Hepatocyte (in vitro differentiated cells): ENCODE measurements at regions not wholly inside any gene's neighbourhood (a gene's known extent, or its start where the extent isn't known, plus 50 kb on each side); places are given as distances from the start of the nearest gene placed in this dataset.

ENCODE experiments used
- DNase-seq: peaks from one replicate; pipeline ENCODE4 v3.0.0-alpha.2; 2016; ENCODE audit warnings: low spot score
- H2AFZ ChIP-seq: fragments of 200-600 bp; sonication (generic); 2 replicates; pipeline ENCODE4 v1.6.0; 2016; ENCODE audit warnings: antibody characterized with exemption, mild to moderate bottlenecking
- H3K27ac ChIP-seq: fragments of 200-600 bp; sonication (generic); 2 replicates; pipeline ENCODE4 v1.5.1; 2016; ENCODE audit warnings: mild to moderate bottlenecking
- H3K27me3 ChIP-seq: fragments of 200-600 bp; sonication (generic); 2 replicates; pipeline ENCODE4 v1.6.1; 2016
- H3K36me3 ChIP-seq: fragments of 200-600 bp; sonication (generic); replicated peaks from 2 replicates; pipeline ENCODE4 v1.5.1; 2016; ENCODE audit warnings: low read depth; ENCODE audit not compliant: insufficient read depth
- H3K4me1 ChIP-seq: fragments of 200-600 bp; sonication (generic); 2 replicates; pipeline ENCODE4 v1.5.1; 2016; ENCODE audit warnings: mild to moderate bottlenecking, moderate library complexity; ENCODE audit not compliant: insufficient read depth
- H3K4me2 ChIP-seq: fragments of 200-600 bp; sonication (generic); 2 replicates; pipeline ENCODE4 v1.6.0; 2016
- H3K4me3 ChIP-seq: fragments of 200-600 bp; sonication (generic); 2 replicates; pipeline ENCODE4 v1.5.1; 2016; ENCODE audit warnings: mild to moderate bottlenecking
- H3K79me2 ChIP-seq: fragments of 200-600 bp; sonication (generic); 2 replicates; pipeline ENCODE4 v1.6.0; 2017; ENCODE audit warnings: mild to moderate bottlenecking
- H3K9me2 ChIP-seq: fragments of 200-600 bp; sonication (generic); replicated peaks from 2 replicates; pipeline ENCODE4 v1.6.0; 2017; ENCODE audit warnings: mild to moderate bottlenecking; ENCODE audit not compliant: insufficient read depth
- H3K9me3 ChIP-seq: fragments of 200-600 bp; sonication (generic); 2 replicates; pipeline ENCODE4 v1.5.1; 2016; ENCODE audit warnings: low read depth, mild to moderate bottlenecking
- H4K20me1 ChIP-seq: fragments of 200-600 bp; sonication (generic); 2 replicates; pipeline ENCODE4 v1.6.0; 2016; ENCODE audit warnings: mild to moderate bottlenecking; ENCODE audit not compliant: insufficient read depth, poor library complexity, severe bottlenecking
- CTCF ChIP-seq: fragments of 200-600 bp; sonication (generic); IDR thresholded peaks from 2 replicates; pipeline ENCODE4 v1.5.1; 2016; ENCODE audit warnings: antibody characterized with exemption, mild to moderate bottlenecking; ENCODE audit not compliant: poor library complexity
- EZH2 ChIP-seq: fragments of 200-600 bp; sonication (generic); IDR thresholded peaks from 2 replicates; pipeline ENCODE4 v1.6.1; 2016; ENCODE audit warnings: antibody characterized with exemption, mild to moderate bottlenecking, borderline replicate concordance
- EZH2phosphoT487 ChIP-seq: fragments of 200-600 bp; sonication (generic); IDR thresholded peaks from one replicate; pipeline ENCODE4 v1.6.1; 2018; ENCODE audit warnings: antibody characterized with exemption, mild to moderate bottlenecking, low read depth, moderate library complexity; ENCODE audit not compliant: unreplicated experiment, severe bottlenecking
- WGBS: methylation state at CpG from one replicate; pipeline ENCODE4 v1.1.6; 2016; ENCODE audit warnings: low lambda C conversion rate; ENCODE audit errors: missing lambda C conversion rate; 5-methylcytosine and 5-hydroxymethylcytosine counted together

GRCh38 chr4:159747983-159748382 is 645.1 kb downstream of the RAPGEF2 start:
- Histone ChIP-seq H3K4me1 (no peaks in the 10 kb centered on the region), H3K27ac (no peak overlapping the region), H4K20me1 (no peaks in the 10 kb centered on the region), H3K27me3 (no peaks in the 10 kb centered on the region), H3K9me2 (no peaks in the 10 kb centered on the region), H3K79me2 (no peaks in the 10 kb centered on the region), H3K36me3 (no peaks in the 10 kb centered on the region), H3K4me2 (no peak overlapping the region), H3K4me3 (no peak overlapping the region), H2AFZ (no peak overlapping the region), H3K9me3 (no peaks in the 10 kb centered on the region)
- no peak for DNase-seq
- TF ChIP-seq EZH2 (no peak), EZH2phosphoT487 (no peak), CTCF (no peak)
- WGBS, result 94% methylated on average over 3 of the region's 3 CpGs

- no peaks in the 10 kb centered on the region for H3K9me3 ChIP-seq
- no peaks in the 10 kb centered on the region for H3K4me1 ChIP-seq
- H2AFZ ChIP-seq, result no peak overlapping the region
- H3K9me2 ChIP-seq, result no peaks in the 10 kb centered on the region
- no peaks in the 10 kb centered on the region for H3K36me3 ChIP-seq
- no peak overlapping the region for H3K27ac ChIP-seq
- H3K79me2 ChIP-seq, result no peaks in the 10 kb centered on the region
- H3K4me2 ChIP-seq, result no peak overlapping the region
- no peaks in the 10 kb centered on the region for H3K27me3 ChIP-seq
- H4K20me1 ChIP-seq, result no peaks in the 10 kb centered on the region
- TF ChIP-seq EZH2, result no peak
- no peak for TF ChIP-seq CTCF
- no peak for TF ChIP-seq EZH2phosphoT487
- no peak for DNase-seq
- H3K4me3 ChIP-seq, result no peak overlapping the region
Measured at GRCh38 chr4:159748834-159749444, 646.1 kb downstream of the RAPGEF2 start.

GRCh38 chr4:159757499-159757898 is 654.6 kb downstream of the RAPGEF2 start:
- no peaks in the 10 kb centered on the region for H3K79me2 ChIP-seq
- WGBS, result 59% methylated on average over 2 of the region's 2 CpGs
- H3K36me3 ChIP-seq, result no peaks in the 10 kb centered on the region
- no peaks in the 10 kb centered on the region for H3K27me3 ChIP-seq
- H3K9me2 ChIP-seq, result no peaks in the 10 kb centered on the region
- TF ChIP-seq EZH2 (no peak), CTCF (no peak), EZH2phosphoT487 (no peak)
- H2AFZ ChIP-seq, result no peak overlapping the region
- no peaks in the 10 kb centered on the region for H4K20me1 ChIP-seq
- no peaks in the 10 kb centered on the region for H3K4me1 ChIP-seq
- H3K27ac ChIP-seq, result no peak overlapping the region
- H3K4me3 ChIP-seq, result no peak overlapping the region
- H3K9me3 ChIP-seq, result no peaks in the 10 kb centered on the region
- no peak overlapping the region for H3K4me2 ChIP-seq
- no peak for DNase-seq

GRCh38 chr4:159758061-159758460 is 655.2 kb downstream of the RAPGEF2 start:
- H3K9me3 ChIP-seq, result no peaks in the 10 kb centered on the region
- H3K4me3 ChIP-seq, result no peak overlapping the region
- no peak overlapping the region for H3K4me2 ChIP-seq
- no peak for DNase-seq
- no peaks in the 10 kb centered on the region for H3K27me3 ChIP-seq
- TF ChIP-seq EZH2 (no peak), EZH2phosphoT487 (no peak), CTCF (no peak)
- no peak overlapping the region for H2AFZ ChIP-seq
- no peaks in the 10 kb centered on the region for H3K4me1 ChIP-seq
- WGBS, result 74% methylated on average over 1 of the region's 1 CpG
- H3K27ac ChIP-seq, result no peak overlapping the region
- H3K36me3 ChIP-seq, result no peaks in the 10 kb centered on the region
- H3K9me2 ChIP-seq, result no peaks in the 10 kb centered on the region
- no peaks in the 10 kb centered on the region for H4K20me1 ChIP-seq
- H3K79me2 ChIP-seq, result no peaks in the 10 kb centered on the region
